Heart right ventricle (tissue), 16 donors: ENCODE measurements at regions not wholly inside any gene's neighbourhood (a gene's known extent, or its start where the extent isn't known, plus 50 kb on each side); places are given as distances from the start of the nearest gene placed in this dataset.

Source experiments
- ATAC-seq, 8 donors: fragments of 200-7000 bp; cut with Tn5 transposase; one replicate each; pipeline ENCODE4 v1.9.1; 2020; ENCODE audit warnings: mild to moderate bottlenecking in 8 of 8, moderate library complexity in 8 of 8, moderate number of reproducible peaks in 1 of 8
- DNase-seq, 2 donors: peaks; one replicate each; pipeline ENCODE4 v3.0.0-alpha.2; 2020
- H3K27ac ChIP-seq, 10 donors: fragments of 200-600 bp; sonication (generic) in 2 of 10; one replicate each; pipeline versions ENCODE4 v1.5.0 to v1.8.0; 2020 to 2022; ENCODE audit warnings: mild to moderate bottlenecking in 3 of 10
- H3K27me3 ChIP-seq, 7 donors: fragments of 200-600 bp; one replicate each; pipeline ENCODE4 v1.8.0; 2021 to 2022; ENCODE audit warnings: mild to moderate bottlenecking in 2 of 7
- H3K36me3 ChIP-seq, 9 donors: fragments of 200-600 bp; sonication (generic) in 1 of 9; one replicate each; pipeline versions ENCODE4 v1.5.0 to v1.8.0; 2020 to 2022; ENCODE audit warnings: mild to moderate bottlenecking in 2 of 9
- H3K4me1 ChIP-seq, 9 donors: fragments of 200-600 bp; sonication (generic) in 1 of 9; one replicate each; pipeline versions ENCODE4 v1.5.0 to v1.8.0; 2020 to 2022; ENCODE audit warnings: mild to moderate bottlenecking in 4 of 9
- H3K4me3 ChIP-seq, 10 donors: fragments of 200-600 bp; sonication (generic) in 2 of 10; one replicate each; pipeline versions ENCODE4 v1.5.0 to v1.8.0; 2020 to 2022; ENCODE audit warnings: mild to moderate bottlenecking in 7 of 10, moderate library complexity in 2 of 10
- H3K9me3 ChIP-seq, 11 donors: fragments of 200-600 bp in 10 of 11; sonication (generic) in 2 of 11; one replicate each; pipeline versions ENCODE4 v1.5.0 to v1.8.0; 2013 to 2022; ENCODE audit warnings: mild to moderate bottlenecking in 2 of 11, control low read depth in 1 of 11, moderate library complexity in 1 of 11
- WGBS, 2 donors: extraction: QIAGEN DNeasy Blood & Tissue Kit; methylation state at CpG; one replicate each; pipeline ENCODE4 v1.1.7; 2013; ENCODE audit warnings: inconsistent platforms in 1 of 2; 5-methylcytosine and 5-hydroxymethylcytosine counted together
- intact Hi-C, 10 donors: fragments of 100-400 bp; cut with DNase I; formaldehyde crosslinking; loops; one replicate each; pipeline versions ENCODE4 v1.11.1 to v1.14.2; 2022
- TF ChIP-seq, protein P1 (sequence below), 9 donors: fragments of 200-600 bp; sonication (generic) in 2 of 9; IDR thresholded peaks; one replicate each; pipeline versions ENCODE4 v1.5.0 to v1.8.0; 2021 to 2022; ENCODE audit warnings: antibody characterized with exemption in 9 of 9, mild to moderate bottlenecking in 5 of 9, moderate library complexity in 1 of 9
- donor health status: Arrhythmogenic right ventricular cardiomyopathy.
- donor health status: ischemic (EF 13 %, LVEDD 7.1; RV severe dilation, severe dysfunction).
- donor health status: healthy with polysubstance abuse.
- donor health status: DM: no; HTN: yes; CAD: no.
- donor health status: DM: no; HTN: no; CAD: no.
- donor health status: ischemic (EF 25% LVEDD 6.9; RV normal size, moderate dysfunction).
- donor health status: ischemic (EF 25% LVEDD 5.7; RV mildly dilated, moderate dysfunction).
- donor health status: healthy.
- donor health status: DM: yes; HTN: yes; CAD: no.
- donor health status: Ischemic cardiomyopathy.
- donor health status: ischemic (EF 35%, LVEDD 5.7; RV mildly dilated, moderate dysfunction).
- donor health status: nonischemic (EF 11% LVEDD 7.7; RV severe dilation, severe dysfunction).
- donor health status: DM: yes; HTN: yes; CAD: no.
- donor health status: PGD.
- donor health status: ischemic (EF 29% LVEDD 5.4; RV normal size, mild dysfunction).
- donor health status: nonischemic (EF 23%, LVEDD 6.1; RV moderate dilation, normal function).

- 79 to 81% methylated on average over 5 of the region's 5 CpGs for WGBS, 2 donors
- no peak for DNase-seq
- intact Hi-C loops = no loop called here
- H3K36me3 ChIP-seq = no peaks in the 10 kb centered on the region
- ATAC-seq = no peak
- TF ChIP-seq, protein P1, sequence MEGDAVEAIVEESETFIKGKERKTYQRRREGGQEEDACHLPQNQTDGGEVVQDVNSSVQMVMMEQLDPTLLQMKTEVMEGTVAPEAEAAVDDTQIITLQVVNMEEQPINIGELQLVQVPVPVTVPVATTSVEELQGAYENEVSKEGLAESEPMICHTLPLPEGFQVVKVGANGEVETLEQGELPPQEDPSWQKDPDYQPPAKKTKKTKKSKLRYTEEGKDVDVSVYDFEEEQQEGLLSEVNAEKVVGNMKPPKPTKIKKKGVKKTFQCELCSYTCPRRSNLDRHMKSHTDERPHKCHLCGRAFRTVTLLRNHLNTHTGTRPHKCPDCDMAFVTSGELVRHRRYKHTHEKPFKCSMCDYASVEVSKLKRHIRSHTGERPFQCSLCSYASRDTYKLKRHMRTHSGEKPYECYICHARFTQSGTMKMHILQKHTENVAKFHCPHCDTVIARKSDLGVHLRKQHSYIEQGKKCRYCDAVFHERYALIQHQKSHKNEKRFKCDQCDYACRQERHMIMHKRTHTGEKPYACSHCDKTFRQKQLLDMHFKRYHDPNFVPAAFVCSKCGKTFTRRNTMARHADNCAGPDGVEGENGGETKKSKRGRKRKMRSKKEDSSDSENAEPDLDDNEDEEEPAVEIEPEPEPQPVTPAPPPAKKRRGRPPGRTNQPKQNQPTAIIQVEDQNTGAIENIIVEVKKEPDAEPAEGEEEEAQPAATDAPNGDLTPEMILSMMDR (IDR thresholded peaks at IDR 0.05) = no peak
- H3K4me3 ChIP-seq = no peak overlapping the region
- H3K27ac ChIP-seq = no peak overlapping the region
- no peaks in the 10 kb centered on the region for H3K9me3 ChIP-seq
- no peaks in the 10 kb centered on the region for H3K4me1 ChIP-seq
- H3K27me3 ChIP-seq = no peaks in the 10 kb centered on the region
Measured at GRCh38 chr1:96096613-96097321, 624.8 kb upstream of the PTBP2 start.

DNA sequence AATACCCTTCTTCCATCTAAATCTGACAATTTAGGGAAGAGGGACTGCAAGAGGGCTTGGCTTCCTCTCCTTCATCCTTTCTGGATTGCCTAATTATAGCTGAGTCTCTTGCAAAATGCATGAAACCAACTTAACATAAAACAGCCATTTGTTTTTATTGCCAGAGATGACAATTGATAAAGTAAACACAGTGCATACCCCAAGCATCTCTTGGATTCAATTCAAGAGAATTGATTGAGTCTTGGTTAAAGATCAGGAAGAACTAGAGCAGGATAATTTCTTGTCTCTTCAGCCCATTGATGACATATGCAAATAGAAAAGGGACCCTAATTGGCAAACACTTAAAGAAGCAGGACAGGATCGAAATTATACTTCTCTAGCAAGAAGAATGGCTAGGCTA is 617.1 kb upstream of the PTBP2 start:
- Histone ChIP-seq H3K36me3 (no peaks in the 10 kb centered on the region), H3K27ac (no peak overlapping the region), H3K4me3 (no peak overlapping the region), H3K4me1 (no peaks in the 10 kb centered on the region), H3K9me3 (peaks cover 0 to 3% (median 0%) of the 10 kb centered on the region in 11 donors), H3K27me3 (no peaks in the 10 kb centered on the region)
- intact Hi-C loops = no loop called here
- 53 to 65% methylated on average over 1 of the region's 1 CpG for WGBS, 2 donors
- ATAC-seq = no peak
- TF ChIP-seq, protein P1 (IDR thresholded peaks at IDR 0.05) = no peak
- no peak for DNase-seq

- H3K9me3 ChIP-seq = peaks cover 0 to 3% (median 0%) of the 10 kb centered on the region in 11 donors
- H3K4me3 ChIP-seq = no peak overlapping the region
- no peaks in the 10 kb centered on the region for H3K36me3 ChIP-seq
- no peaks in the 10 kb centered on the region for H3K4me1 ChIP-seq
- intact Hi-C loops = no loop called here
- no peak overlapping the region for H3K27ac ChIP-seq
- no peaks in the 10 kb centered on the region for H3K27me3 ChIP-seq
- WGBS, 2 donors = 57 to 62% methylated on average over 3 of the region's 3 CpGs
- ATAC-seq (no peak), DNase-seq (no peak)
- TF ChIP-seq, protein P1 (IDR thresholded peaks at IDR 0.05) = no peak
Measured at GRCh38 chr1:96104906-96105305, 616.7 kb upstream of the PTBP2 start.

GRCh38 chr1:96116731-96117130 is 604.9 kb upstream of the PTBP2 start:
- Histone ChIP-seq H3K27me3 (no peaks in the 10 kb centered on the region), H3K27ac (no peak overlapping the region), H3K4me3 (no peak overlapping the region), H3K36me3 (no peaks in the 10 kb centered on the region), H3K9me3 (peaks cover 0 to 4% (median 0%) of the 10 kb centered on the region in 11 donors), H3K4me1 (no peaks in the 10 kb centered on the region)
- intact Hi-C loops = no loop called here
- DNase-seq (no peak), ATAC-seq (no peak)
- 63 to 67% methylated on average over 6 of the region's 6 CpGs for WGBS, 2 donors
- TF ChIP-seq, protein P1 (IDR thresholded peaks at IDR 0.05) = no peak
